NCI-H446 (cell line): ENCODE measurements at regions not wholly inside any gene's neighbourhood (a gene's known extent, or its start where the extent isn't known, plus 50 kb on each side); places are given as distances from the start of the nearest gene placed in this dataset.
"Not testable (repeated sequence)": the region's sequence is repeated elsewhere in the genome, so short reads cannot be mapped to it uniquely, and the experiment has no call there.

Experiments used
- DNase-seq, 2 experiments: peaks; one replicate each; lab custom pipeline; 2025; lab: John Stamatoyannopoulos, UW

DNA sequence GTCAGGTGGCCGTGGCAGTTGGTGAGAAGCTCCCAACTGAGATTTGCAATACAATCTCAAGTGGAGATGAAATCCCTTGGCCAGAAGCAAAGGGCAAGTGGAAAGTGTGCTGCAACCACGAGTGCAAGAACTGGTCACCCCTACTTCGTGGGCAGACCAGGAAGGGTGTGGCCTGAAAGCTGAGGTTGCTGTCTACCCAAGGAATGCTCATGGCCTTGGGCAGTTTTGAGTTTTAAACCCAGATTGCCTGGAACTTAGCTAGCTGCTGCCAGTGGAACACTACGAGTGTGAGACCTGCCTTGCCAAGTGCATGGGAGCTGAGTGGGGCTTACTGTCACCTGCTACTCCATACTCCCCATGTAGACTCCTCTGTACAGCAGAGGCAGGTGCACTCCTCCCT, 113.3 kb upstream of the FAT3 start:
- no peak for DNase-seq

DNA sequence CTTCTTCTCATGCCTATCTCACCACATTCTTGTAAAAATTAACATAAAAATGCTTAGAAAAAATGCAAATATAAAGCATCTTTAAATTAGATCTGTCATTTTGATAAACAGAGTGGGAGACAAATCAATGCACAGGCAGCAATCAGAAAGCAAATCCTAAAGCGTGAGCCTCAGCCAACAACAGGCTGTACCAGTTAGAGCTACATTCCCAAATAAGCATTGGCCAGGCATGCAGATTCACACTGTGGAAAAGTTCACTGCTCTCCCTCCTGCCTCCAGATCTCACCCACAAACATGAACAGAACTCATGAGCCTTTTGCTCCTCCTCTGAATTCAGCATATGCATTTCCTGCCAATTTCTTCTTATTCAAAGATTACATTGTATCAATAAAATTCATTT, 115.2 kb upstream of the FAT3 start:
- DNase-seq: no peak

DNA sequence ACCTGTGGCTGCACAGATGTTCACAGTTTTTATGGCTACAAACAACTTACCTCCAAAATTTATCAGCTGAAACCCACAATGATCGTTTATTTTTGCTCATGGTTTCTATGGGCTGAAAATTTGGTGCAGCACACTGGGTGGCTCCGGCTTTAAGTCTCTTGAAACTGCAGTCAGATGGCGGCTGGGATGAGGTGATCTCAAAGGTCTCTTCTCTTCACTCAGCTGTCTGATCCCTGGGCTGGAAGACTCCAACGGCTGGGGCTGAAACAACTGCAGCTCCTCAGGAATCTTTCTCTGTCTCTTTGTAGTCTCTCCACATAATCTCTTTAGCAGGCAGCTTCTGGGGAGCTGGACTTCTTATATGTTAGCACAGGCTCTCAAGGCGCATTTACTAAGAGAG, 117.3 kb upstream of the FAT3 start:
- DNase-seq: no peak

DNA sequence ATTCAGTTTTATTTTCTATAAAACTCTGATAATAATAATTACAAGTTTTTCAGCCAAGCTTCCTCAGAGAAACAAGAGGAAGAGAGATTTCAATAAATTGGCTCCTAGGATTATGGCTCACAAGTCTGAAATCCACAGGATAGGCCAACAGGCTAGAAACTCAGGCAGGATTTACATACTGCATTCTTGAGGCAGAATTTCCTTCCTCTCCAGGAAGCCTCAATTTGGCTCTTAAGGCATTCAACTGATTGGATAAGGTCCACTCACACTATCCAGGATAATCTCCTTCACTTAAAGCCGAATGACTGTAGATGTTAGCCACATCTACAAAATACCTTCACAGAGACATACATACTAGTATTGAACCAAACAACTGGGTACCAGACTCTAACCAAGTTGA, 120.3 kb upstream of the FAT3 start:
- DNase-seq: no peak

DNA sequence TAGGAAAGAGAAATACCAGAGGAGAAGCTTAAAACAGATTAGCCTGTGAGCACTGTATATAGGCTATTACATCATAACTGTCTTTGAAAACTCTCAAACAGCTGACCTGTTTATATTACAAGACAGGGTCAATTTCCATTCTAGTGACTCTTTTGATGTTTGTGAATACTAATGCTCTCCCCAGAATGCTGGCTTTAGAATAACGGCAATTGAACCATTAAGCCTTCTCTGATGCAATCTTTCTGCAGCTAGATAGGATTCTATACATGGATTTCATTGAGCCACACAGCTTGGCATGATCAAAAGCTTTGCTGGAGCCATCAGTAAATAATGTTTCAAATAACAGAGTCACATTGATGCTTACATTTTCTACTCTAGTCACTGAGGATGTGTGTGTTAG, 122.7 kb upstream of the FAT3 start:
- no peak for DNase-seq

DNA sequence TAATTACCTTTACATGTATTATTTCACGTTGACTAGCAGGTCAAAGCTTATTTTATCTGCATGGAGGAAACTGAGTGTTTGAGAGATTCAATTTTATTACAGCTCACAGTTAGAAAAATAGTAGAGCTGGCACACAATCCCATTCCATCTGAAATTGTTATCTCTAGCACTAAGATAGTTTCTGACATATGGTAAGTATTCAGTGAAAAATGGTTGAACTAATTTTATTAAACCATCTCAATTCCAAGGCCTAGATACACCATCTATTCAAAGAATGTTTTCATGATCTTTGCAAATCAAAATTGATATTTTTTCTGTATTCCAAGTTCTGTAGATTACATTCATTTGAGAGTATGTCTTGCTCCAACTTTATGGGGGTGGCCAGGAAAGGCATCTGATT, 125.4 kb upstream of the FAT3 start:
- no peak for DNase-seq

DNA sequence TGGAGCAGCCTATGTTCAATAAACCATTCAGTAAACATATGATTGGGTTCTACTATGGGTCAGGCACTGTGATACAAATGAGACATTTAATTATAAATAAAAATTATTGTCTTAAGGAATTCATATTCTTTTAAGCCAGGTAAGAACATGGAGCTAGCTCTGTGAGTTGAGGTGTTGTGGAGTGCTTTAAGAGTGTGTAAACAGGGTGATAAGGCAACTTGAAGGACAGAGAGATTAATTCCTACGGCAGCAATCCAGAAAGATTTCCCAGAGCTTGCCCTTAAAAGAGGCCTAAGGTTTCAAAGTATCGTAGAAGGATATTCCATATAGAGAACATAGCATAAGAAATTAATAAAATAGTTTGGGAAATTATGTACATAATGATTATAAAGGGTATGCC, 126.4 kb upstream of the FAT3 start:
- no peak for DNase-seq

DNA sequence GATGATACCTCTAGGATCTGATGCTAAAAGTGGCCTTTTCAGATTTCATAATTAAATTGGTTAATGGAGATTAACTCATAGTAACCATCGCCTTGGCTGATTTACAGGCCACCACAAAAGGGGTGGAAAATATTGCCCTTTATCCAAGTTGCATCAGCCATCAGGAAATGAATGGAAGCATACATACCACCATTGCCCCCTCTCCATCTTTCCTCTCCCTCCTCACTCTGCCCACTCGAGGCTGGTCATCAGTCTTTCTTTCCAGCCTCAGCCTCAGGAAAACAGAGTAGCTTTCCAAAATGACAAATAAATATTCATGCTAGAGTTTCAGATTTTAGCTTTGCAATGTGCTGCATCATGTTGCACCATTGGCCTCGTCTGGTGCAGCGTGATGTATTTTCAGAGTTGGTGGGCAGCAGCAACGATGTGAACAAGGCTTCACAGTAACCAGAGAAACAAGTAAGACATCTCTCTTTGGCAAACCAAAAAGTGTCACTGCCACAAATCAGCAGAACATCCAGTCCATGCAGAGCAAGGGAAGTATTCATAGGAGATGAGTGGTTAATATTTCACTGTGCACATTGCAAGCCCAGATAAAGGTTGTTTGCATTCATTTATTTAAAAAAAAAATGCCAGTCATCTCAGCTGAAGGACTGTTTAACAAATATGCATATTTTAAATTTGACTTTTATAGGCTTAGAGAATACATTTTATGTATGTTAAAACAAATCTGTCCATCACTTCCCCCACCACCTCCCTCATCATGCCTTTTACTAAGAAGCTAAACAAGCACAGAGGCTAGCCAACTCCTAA, 136.7 kb upstream of the FAT3 start:
- DNase-seq: no peak

DNA sequence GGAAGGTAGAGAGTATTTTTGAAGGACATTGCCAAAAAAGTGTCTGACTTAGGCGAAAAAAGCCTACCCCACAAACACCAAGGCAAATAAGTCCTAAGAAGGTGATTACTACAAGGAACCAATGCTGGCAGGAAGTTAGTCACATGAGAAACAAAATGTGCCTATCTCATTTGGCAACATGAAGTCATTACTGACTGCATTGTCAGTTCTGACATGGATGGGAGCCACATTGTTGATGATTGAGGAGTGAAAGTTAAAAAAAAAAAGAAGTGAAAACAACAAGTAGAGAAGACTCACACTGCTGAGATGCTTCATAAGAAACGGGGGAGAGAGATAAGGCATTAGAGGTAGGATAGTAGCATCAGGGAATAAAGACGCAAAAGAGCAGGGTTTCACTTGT, 141.5 kb upstream of the FAT3 start:
- no peak for DNase-seq

DNA sequence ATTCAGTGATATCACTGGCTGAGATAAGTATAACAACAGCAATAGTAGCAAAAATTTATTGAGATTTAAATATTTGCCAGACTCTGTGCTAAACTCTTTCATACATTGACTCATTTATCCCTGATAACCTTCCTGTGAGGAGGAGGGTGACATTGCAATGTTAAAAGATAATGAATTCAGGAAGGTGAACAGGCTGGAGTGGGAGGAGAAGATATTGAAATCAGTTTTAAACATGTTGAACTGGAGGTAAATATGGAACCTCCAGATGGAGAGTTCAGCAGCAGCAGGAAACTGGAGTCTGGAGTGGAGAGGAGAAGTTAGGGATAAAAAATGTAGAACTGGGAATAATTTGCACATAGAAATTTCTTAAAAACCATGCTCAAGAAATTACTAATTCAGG, 142.0 kb upstream of the FAT3 start:
- DNase-seq: no peak

DNA sequence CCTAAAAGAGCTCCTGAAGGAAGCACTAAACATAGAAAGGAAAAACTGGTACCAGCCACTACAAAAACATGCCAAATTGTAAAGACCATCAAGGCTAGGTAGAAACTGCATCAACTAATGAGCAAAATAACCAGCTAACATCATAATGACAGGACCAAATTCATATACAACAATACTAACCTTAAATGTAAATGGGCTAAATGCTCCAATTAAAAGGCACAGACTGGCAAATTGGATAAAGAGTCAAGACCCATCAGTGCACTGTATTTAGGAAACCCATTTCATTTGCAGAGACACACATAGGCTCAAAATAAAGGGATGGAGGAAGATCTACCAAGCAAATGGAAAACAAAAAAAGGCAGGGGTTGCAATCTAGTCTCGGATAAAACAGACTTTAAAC, 150.1 kb upstream of the FAT3 start:
- not testable (repeated sequence) for DNase-seq

DNA sequence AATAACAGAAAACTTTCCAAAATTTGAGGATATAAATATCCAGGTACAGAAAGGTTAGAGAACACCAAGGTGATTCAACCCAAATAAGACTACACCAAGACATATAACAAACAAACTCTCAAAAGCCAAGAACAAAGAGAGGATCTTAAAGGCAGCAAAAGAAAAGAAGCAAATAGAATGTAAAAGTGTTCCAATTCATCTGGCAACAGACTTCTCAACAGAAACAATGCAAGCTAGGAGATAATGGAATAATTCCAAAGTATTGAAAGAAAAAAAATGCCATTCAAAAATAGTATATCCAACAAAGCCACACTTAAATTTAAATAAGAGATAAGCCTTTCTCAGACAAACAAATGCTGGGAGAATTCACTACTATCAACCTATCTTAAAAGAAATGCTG, 153.0 kb upstream of the FAT3 start:
- no peak for DNase-seq

DNA sequence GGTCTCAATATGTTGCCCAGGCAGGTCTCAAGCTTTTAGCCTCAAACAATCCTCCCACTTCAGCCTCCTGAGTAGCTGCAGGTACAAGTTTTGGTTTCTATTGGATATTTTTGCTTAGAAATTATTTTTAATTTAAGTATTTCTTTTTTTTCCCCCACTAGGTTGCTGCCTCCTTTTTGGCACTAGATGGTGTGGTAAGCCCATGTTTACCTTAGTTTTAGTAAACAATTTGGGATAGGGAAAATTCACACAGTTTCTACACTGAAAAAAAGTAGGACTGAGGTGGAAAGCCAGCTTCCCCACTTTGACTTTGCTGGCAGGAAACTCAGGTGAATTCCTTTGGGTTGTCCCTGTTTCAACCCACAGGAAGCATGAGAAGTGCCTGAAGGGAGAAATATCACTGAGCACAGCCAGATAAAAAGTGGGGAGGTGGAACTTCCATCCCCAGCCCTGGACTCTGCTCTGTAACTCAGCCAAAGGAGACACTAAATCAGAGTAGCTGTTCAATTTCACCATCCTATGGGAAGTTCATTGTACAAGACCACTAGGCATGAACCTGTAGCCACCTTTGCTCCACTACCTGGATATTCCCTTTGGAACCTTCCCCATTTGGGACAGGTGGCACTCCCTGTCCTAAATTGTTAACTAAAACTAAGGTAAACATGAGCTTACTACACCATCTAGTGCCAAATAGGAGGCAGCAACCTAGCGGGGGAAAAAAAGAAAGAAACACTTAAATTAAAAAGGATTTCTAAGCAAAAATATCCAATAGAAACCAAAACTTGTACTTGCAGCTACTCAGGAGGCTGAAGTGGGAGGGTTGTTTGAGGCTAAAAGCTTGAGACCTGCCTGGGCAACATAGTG, 154.4 kb upstream of the FAT3 start:
- DNase-seq: no peak

DNA sequence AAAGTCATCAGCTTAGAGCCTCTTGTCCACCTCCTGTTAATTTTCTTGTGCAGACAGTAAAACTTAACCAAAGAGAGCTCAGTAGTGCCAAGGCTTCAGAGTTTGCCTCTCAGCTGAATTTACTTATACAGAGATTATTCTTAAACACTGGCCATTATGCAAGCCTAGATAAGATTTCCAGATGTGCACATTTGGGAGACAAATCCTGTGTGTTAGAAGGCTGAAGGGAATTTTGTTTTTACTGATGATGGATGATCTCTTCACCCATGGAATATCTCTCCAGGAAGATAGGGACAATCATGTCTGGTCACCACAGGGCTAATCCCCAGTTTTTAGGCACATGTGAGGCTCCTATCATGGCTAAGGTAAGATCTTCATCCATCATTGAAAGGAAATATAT, 157.6 kb upstream of the FAT3 start:
- no peak for DNase-seq

DNA sequence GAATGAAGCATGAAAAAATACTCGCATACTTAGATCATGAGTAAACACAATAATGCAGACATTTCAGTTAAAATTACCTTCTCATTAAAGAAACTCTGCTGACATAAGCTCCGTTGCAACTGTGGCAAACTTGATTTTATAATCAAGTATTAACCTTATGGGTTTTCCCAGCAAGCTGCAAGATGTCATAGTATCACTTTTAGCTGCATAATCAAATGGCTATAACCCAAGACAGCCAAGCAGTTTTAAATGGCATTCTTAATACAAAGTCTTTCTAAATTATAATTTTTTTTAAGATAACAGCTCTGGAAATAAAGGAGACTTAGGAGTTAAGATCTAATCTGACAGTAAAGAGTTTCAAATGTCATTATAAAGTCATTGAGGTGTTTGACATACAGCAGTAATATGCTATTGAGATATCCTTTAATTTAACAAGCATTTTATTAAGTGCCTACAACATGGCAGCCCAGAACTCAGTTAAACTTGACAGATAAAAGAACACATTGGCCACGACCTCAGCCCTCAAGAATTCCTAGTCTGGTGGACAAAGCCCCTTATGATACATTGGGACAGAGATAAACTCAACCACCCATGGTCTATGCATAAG, 163.1 kb upstream of the FAT3 start:
- no peak for DNase-seq

DNA sequence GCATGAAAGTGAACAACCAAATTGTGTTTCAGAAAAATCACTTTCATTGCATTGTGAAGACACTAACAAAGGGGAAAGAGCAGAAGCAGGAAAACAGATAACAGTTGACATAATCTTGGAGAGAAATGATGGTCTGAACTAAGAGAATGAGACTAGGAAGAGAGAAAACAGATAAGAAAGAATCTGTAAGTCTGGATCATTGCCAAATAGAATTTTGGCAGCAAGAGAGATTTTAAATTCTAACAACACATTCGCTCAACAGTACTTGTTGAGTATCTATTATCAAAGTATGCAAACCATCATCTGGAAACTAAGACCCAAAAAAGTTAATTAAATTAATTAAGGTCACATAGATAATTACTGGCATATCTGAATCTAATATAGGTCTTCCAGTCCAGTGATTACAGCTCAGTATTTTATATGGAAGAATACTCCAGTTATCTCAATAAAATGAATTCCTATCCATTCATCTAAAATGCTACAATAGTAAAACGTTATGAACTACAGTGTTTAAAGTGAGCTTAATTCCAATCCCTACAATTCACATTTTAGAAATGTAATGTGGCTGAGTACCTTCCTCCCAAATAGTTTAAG, 166.7 kb upstream of the FAT3 start:
- DNase-seq: no peak

DNA sequence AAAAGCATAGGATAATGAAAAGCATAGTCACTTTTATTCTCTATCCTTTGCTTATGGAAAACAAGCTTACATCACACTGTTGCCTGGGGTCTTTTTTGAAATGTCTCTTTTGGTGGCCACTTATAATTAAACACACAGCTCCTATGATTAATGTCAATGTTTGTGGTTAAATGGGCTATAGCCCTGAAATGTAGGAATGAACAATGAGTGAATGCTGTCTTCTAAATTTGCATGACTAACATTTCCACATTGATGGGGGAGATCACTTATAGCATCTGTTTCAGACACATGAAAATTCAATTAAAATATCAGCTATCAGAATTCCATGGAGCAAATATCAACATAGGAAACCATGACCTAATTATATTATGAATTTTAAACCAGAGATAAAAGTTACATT, 171.4 kb upstream of the FAT3 start:
- no peak for DNase-seq

DNA sequence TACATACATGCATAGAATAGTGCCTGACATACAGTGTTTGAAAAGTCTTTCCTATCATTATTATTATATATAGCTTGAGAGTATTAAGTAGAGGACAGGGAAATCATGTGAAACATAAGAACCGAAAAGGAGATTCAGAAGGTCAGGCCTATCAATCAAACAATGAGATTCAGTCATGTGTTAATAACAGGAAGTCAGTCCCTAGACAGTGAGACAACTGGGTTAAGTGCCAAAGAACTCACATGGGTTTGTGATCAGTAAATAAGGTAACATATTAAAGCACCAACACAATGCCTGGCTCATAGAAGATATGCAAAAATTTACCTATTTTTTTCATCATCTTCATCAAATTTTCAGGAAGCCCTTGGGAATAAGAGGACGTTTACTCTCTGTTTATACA, 174.3 kb upstream of the FAT3 start:
- DNase-seq: no peak

DNA sequence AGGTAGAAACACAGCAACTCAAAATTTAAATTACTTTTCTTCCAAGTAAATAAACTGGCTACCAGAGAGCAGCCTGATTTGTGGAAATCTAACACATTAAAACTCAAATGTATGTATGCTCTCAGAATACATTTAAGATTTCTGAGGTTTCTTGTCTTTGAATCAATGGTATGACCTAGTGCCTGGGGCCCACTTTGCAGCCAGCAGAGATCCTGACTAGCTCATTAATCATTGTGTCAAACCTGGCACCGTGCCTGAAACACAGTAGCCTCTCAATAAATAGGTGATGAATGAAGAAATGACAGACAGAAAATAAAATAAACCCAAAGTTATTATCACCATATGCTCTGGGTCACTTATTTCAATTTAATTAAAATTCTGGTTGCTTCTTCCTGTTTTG, 176.2 kb upstream of the FAT3 start:
- peak; percentile 72 to 81 for DNase-seq

DNA sequence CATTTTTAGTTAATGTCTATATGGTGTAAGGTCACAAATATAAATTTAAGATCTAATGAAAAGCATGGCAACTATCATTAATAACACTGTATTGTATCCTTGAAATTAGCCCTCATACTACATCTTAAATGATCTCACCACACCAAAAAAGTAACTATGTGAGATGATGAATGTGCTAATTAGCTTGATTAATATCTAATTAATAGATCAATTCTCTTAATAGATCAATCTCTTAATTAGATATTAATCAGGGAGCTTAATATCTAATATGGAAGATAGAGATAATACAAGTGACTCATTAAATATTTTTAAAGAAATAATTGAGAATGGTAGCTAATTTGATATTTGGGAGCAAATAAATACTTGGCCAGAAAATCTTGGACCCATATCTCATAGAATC, 178.5 kb upstream of the FAT3 start:
- no peak for DNase-seq

DNA sequence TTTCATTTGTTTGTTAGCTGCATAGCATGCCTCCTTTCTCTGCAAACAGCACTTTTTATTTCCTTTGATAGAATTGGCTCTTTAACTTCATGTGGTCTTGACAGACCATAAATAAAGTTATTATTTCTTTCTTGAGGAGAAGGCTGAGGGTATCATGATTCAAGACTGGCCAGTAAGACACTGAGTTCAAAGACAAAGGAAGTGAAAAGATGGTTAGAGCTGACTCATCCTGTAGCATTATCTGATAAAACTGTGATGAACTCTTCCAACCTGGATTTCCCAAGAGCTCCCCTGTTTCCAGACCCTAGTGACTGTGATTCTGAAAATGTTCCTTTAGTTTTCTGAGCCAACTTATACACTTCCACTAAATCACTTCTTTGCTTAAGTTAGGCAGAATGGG, 179.3 kb upstream of the FAT3 start:
- DNase-seq: no peak

DNA sequence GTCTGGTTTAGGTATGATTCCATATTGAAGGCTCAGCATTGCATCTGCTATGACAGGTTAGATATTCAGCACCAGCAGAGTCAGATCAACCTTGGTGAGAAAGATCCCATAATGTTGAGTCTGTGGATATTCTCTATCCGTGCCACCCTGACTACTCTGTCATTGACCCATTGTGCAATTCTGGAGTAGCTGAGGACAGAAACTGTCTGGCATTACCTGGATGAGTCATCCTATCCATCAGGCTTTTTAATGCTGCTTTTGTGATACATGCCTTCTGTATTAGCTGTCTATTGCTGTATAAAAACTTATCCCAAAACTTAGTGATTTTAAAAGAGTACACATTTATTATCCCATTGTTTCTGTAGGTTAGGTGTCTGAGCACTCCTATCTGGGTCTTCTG, 189.1 kb upstream of the FAT3 start:
- no peak for DNase-seq

DNA sequence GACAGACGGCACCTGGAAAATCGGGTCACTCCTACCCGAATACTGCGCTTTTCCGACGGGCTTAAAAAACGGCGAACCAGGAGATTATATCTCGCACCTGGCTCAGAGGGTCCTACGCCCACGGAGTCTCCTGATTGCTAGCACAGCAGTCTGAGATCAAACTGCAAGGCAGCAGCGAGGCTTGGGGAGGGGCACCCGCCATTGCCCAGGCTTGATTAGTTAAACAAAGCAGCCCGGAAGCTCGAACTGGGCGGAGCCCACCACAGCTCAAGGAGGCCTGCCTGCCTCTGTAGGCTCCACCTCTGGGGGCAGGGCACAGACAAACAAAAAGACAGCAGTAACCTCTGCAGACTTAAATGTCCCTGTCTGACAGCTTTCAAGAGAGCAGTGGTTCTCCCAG, 197.5 kb upstream of the FAT3 start:
- DNase-seq: not testable (repeated sequence)
